GM20000 (cell line): ENCODE measurements at regions not wholly inside any gene's neighbourhood (a gene's known extent, or its start where the extent isn't known, plus 50 kb on each side); places are given as distances from the start of the nearest gene placed in this dataset.

Source experiments
- DNase-seq: peaks from one replicate; pipeline ENCODE4 v3.0.0; 2012; ENCODE audit warnings: low spot score
- TF ChIP-seq, protein P1 (sequence below): IDR thresholded peaks from 2 replicates; pipeline ENCODE4 v1.5.1; 2012; ENCODE audit warnings: mild to moderate bottlenecking, control low read depth; ENCODE audit errors: extremely low read depth, missing control alignments

DNA sequence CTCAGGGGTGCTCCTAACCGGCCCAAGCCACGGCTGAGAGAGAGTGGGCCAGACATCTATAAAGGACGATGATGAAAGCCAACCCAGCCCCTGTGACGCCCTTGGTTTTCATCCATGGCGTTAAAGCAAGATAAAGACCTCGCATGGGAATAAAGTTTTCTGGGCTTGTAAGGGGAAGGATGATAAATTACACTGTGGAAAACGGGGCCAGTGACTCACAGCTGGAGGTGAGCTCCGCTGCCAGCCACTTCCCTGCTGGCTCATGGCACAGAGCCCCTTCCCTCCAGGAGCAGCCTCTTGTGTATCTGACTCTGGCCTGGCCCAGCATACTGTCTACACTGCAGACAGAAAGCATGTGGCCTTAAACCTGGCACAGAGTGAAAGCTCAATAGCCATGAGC lies 503.2 kb upstream of the B3GAT1 start:
- DNase-seq = no peak
- TF ChIP-seq, protein P1, sequence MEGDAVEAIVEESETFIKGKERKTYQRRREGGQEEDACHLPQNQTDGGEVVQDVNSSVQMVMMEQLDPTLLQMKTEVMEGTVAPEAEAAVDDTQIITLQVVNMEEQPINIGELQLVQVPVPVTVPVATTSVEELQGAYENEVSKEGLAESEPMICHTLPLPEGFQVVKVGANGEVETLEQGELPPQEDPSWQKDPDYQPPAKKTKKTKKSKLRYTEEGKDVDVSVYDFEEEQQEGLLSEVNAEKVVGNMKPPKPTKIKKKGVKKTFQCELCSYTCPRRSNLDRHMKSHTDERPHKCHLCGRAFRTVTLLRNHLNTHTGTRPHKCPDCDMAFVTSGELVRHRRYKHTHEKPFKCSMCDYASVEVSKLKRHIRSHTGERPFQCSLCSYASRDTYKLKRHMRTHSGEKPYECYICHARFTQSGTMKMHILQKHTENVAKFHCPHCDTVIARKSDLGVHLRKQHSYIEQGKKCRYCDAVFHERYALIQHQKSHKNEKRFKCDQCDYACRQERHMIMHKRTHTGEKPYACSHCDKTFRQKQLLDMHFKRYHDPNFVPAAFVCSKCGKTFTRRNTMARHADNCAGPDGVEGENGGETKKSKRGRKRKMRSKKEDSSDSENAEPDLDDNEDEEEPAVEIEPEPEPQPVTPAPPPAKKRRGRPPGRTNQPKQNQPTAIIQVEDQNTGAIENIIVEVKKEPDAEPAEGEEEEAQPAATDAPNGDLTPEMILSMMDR = no peak

DNA sequence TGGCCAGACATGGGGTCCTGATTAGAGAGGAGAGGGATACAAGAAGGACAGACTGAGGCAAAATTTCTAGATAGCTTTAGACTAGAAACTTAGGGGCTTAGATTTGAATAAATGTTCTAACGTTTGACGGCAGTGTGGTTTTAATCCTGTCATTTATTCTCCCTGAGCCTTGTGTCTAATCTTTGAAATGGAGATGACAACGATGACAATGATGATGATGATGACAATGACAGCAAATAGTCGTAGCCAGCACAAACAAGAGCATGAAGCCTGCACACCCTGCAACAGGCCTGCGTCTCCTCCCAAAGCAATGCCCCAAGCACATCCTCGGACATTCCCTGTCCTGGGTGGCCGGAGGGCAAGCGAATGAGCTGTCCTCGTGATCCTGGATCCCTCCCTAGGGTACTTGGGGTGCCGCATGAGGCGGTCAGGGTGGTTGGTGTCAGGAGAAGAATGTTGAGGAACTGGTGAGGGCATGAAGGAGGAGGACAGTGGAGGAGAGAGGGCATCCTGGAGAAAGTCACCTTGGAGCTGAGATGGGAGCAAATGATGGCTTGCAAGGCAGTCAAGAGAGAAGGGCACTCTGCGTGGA lies 502.1 kb upstream of the B3GAT1 start:
- TF ChIP-seq, protein P1 = no peak
- DNase-seq = no peak

GRCh38 chr11:134913391-134913790 lies 501.3 kb upstream of the B3GAT1 start:
- DNase-seq = no peak
- TF ChIP-seq, protein P1 = no peak

DNA sequence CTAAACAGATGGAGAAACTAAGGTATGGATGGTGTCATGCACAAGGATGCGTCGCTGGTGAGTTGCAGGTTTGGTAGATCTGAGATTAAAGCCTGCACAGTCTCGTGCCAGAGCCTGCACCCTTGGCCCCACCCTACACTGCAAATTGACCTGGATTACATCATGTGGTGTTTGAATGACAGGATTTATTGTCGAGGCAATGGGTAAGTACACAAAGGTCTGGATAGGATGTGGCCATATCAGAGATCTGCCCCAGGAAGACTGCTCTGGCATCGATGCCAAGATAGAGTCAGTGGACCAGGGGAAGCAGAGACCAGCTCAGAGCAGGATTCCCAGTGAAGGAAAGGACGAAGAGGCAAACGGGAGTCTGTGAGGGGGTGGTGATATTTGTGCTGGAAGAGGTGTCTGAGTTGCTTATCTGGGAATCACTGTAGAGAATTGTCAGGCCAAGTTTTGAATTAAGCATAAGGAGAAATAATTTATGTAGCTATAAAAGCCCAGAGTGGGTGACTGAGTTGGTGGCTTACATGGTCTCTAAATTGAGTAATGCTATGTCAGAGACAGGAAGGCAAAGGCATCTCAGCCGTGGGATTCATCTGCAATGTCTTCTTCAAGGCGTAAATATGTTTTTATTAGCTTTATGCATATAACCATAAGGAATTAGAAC lies 499.6 kb upstream of the B3GAT1 start:
- no peak for DNase-seq
- TF ChIP-seq, protein P1 = no peak

GRCh38 chr11:134908583-134908982 lies 496.5 kb upstream of the B3GAT1 start:
- TF ChIP-seq, protein P1 = no peak
- no peak for DNase-seq

DNA sequence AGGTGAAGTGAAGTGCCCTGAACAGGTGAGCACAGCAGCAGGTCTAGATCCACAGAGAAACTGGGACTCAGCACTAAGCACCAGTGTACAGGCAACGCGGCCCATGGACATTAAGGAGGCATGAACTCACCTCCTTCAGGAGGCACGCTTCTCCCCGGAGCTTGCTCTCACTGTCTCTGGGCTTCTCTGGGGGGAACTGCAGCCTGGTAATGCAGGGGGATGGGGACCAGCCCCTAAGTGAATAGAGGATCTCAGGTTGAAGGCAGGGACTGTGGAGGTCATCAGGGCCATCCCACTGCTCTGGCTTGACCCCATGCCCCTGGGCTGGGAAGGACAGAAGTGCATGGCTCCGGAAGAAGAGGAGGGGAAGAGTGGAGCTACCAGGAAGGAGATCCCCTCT lies 495.6 kb upstream of the B3GAT1 start:
- DNase-seq = no peak
- TF ChIP-seq, protein P1 = no peak

GRCh38 chr11:134906356-134906955 lies 494.4 kb upstream of the B3GAT1 start:
- no peak for DNase-seq
- TF ChIP-seq, protein P1 = no peak
